EL (cell line): ENCODE measurements at regions not wholly inside any gene's neighbourhood (a gene's known extent, or its start where the extent isn't known, plus 50 kb on each side); places are given as distances from the start of the nearest gene placed in this dataset.
"Not testable (repeated sequence)": the region's sequence is repeated elsewhere in the genome, so short reads cannot be mapped to it uniquely, and the experiment has no call there.

Experiments
- DNase-seq: peaks from one replicate; pipeline ENCODE4 v3.0.0-alpha.2; 2016

DNA sequence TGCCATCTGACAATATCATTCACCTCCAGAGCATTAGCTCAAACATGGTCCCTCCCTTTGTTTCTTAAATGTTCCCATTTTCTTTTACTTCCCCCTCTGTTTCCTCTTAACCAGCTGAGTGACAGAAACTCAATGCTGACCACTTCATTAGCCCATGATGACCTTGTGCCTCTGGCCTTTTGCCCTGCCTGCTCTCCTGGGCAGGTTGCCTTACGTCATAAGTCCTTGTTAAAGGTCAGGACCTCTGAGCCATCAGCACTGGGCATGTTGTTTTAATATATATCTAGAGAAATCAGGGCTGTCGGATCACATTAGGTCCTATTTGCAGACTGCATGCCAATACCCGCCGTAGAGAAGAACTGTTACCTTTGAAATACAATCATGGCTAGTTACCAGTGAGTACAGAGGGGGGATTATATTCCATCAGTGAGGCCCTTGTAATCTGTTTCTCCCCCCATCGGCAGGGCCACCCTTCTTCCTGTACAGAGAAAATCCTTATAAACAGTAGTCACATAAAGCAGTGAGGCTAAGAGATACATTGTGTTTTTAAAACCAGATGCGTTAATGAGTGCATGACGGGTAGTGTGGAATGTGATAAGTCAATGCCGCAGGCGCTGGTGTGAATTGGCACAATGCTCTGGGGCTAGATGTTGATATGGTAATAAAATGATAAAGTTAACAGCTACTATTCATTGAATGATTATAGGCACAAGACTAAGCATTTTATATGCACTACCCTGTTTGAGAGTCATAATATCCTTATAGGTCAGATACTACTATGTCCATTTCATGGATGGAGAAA, 94.3 kb upstream of the ZFHX3 start:
- DNase-seq: no peak

DNA sequence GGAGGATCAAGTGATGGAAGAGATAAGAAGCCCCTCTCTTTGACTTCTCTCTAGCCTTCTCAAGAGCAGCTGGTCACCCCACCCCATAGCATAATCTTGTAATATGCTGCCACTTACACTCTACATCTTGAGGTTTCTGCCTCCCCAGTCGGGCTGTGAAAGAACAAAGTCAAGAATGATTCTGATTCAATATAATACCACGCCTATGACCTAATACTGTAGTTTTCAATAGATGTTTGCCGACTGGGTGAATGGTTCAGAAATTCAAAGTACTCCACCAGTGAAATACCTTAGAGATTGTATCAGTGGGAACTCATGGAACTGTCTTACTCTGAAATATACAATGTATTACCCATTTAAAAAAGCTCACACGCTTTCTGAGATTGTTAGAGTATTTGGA, 93.0 kb upstream of the ZFHX3 start:
- no peak for DNase-seq

GRCh38 chr16:73131156-73131862, 83.4 kb upstream of the ZFHX3 start:
- no peak for DNase-seq

DNA sequence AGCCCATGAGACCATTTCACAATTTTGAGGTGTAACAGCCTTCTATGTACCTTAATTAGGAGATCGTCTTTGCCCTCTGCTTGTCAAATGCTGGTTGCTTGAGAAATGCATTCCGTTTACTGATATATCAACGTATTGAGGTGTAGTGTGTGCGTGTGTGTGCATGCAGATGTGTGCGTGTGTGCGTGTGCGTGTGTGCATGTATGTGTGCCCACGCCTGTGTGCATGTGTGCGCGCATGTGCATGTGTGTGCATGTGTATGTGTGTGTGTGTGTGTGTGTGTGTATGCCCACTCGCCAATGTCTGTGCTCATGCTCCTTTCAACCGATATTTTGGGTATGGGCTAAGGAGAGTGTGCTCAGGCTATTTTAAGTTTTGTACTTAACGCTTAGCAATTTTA, 81.5 kb upstream of the ZFHX3 start:
- no peak for DNase-seq

GRCh38 chr16:73126525-73126853, 78.6 kb upstream of the ZFHX3 start:
- DNase-seq: peak; percentile 51

DNA sequence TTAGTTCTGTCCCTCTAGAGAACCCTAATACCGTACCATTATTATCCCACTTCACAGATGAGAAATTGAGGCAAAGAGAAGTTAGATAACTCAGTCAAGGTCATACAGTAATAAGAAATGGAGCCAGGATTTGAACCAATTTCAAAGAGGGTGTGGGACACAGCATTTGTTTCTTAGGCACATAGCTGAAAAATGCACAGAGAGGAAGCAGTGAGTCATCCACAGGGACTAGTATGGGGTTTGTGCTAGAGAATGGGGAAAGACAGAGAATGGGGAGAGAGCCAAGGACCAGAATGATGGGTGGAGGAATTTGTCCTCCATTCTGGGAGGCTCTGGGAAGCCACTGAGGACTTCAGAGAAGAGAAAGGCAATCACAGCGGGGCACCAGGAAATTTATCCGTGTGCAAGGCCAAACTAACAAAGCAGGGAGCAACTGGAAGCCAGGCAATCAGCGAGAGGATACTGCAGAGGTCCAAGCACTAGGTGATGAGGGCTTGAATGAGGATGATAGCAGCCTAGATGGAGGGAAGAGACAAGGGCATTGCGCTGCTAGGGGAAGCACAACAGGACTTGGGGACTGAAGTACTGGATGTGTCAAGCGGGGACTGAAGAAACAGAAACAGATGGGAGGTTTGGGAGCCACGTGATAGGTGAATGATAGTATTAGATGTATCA, 78.1 kb upstream of the ZFHX3 start:
- peak; percentile 61 for DNase-seq

- no peak for DNase-seq
Observed at GRCh38 chr16:73124665-73125375, 76.9 kb upstream of the ZFHX3 start.

DNA sequence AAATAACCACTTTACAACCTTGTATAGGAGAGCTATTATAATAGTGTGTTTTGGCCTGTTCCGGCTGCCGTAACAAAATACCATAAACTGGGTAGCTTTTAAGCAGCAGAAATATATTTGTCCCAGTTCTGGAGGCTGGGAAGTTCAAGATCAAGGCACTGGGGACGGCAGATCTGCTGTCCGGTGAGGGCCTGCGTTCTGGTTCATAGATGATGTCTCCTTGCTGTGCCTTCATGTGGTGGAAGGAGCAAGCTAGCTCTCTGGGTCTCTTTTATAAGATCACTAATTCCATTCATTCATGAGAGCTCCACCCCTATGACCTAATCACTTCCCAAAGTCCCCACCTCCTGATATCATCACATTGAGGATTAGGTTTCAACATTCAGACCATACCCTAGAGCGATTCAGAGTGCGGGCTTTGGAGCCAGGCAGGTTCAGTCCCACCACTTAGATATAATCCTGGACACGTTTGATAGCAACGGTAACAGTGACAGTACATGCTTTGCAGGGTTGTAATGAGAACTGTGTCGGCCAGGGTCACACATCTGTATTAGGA, 76.2 kb upstream of the ZFHX3 start:
- DNase-seq: no peak

- DNase-seq: no peak
Observed at GRCh38 chr16:73122604-73123391, 74.9 kb upstream of the ZFHX3 start.

GRCh38 chr16:73116576-73116975, 68.6 kb upstream of the ZFHX3 start:
- DNase-seq: no peak

DNA sequence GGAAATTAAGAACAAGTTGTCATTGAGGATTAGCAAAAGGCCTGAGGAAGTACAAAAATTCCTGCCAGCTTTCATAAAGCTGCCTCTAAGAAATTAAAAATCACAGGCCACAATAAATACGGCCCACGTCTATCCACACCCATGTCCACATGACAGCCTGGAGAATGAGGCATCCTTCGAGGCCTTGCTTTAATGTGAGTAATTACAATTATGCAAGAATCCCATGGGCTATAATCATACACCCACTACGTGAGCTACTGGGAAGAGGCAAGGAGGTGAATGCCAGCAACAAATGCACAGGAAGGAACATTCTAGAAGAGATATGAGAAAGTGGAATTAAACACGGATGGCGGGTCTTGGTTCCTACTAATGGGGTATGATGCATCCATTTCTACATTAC, 65.4 kb upstream of the ZFHX3 start:
- DNase-seq: peak; percentile 4

GRCh38 chr16:73108195-73108963, 60.5 kb upstream of the ZFHX3 start:
- DNase-seq: no peak

DNA sequence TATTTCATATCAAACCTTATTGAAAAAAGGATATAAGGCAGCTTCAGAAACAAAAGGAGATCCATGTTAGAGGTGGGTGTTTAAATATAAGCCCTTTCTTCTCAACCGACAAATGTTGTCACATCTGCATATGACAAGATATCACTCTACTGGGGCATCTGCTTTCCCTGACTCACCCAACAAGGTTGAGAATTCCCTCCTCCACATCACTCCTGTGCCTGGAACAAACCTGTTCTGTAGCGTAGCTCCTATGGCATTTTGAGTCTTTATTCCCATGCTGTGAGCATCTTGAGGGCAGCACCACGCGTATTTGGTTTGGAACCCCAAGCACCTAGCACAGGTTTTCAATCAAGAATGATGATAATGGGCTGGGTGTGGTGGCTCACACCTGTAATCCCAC, 59.4 kb upstream of the ZFHX3 start:
- no peak for DNase-seq

GRCh38 chr16:73106329-73107034, 58.6 kb upstream of the ZFHX3 start:
- DNase-seq: no peak

DNA sequence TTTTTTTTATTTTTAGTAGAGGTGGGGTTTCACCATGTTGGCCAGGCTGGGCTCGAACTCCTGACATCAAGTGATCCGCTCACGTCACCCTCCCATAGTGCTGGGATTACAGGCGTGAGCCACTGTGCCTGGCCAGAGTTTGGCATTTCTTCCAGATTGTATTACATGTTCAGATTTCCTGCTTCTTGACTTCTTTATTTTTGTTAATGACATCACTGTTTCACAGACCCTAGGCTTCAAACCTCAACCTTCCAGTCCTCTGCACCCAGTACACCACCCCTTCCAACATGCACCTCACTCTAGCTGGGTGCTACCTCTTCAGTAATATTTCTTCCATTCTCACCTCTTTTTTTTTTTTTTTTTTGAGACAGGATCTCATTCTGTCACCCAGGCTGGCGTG, 53.6 kb upstream of the ZFHX3 start:
- DNase-seq: no peak

DNA sequence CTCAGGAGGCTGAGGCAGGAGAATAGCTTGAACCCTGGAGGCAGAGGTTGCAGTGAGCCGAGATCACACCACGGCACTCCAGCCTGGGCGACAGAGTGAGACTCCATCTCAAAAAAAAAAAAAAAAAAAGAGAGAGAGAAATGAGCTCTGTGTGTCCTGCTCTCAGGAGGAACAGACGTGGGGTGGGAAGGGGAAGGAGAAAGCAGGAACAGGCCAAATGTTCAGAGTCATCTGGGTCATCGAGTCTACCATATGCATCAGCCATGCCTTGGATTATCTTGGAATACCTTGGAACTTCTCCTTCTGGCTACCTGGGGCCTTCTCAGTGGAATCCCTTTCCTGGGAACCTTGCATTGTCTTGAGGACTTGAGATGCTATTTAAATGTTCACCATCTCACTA, 51.7 kb upstream of the ZFHX3 start:
- DNase-seq: not testable (repeated sequence)
